ENCODE measurements at regions not wholly inside any gene's neighbourhood (a gene's known extent, or its start where the extent isn't known, plus 50 kb on each side); places are given as distances from the start of the nearest gene placed in this dataset.

DNA sequence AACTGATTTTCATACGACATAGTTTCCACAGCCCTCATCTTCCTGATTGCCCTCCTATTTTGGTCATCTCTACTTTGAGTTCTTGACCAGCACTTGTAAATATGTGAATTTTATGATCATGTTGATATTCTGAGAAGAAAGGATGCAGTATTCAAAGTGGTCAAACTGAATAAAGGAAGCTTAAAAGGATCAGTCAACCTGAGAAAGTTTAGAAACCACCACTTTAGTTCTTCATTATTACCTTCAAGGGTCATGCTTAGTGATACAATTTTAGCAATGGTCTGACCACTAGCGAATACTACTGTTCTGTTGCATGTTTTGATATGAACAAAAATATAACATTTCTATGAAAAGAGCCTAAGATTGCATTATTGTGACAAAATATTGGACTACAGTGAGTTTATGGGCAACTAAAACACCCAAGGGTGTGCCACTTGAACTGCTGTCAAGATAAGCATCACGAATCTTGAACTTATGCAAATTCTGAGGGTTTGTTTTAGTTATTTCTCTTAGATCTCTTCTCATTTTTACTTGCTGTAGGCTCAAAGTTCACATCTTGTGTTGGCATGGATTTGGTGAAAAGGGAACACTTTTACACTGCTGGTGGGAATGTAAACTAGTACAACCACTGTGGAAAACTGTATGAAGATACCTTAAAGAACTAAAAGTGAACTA is 247.7 kb downstream of the IPMK start:
- TF ChIP-seq GLIS3 (CRISPR knock-in tag; IDR thresholded peaks at IDR 0.05) (no peak), OSR1 (CRISPR knock-in tag; IDR thresholded peaks at IDR 0.05) (no peak), RARB (CRISPR knock-in tag; IDR thresholded peaks at IDR 0.05) (no peak), SNAI2 (CRISPR knock-in tag; IDR thresholded peaks at IDR 0.05) (no peak), PPARA (CRISPR knock-in tag; IDR thresholded peaks at IDR 0.05; ENCODE audit: borderline replicate concordance) (no peak)
- TF ChIP-seq, protein P1, sequence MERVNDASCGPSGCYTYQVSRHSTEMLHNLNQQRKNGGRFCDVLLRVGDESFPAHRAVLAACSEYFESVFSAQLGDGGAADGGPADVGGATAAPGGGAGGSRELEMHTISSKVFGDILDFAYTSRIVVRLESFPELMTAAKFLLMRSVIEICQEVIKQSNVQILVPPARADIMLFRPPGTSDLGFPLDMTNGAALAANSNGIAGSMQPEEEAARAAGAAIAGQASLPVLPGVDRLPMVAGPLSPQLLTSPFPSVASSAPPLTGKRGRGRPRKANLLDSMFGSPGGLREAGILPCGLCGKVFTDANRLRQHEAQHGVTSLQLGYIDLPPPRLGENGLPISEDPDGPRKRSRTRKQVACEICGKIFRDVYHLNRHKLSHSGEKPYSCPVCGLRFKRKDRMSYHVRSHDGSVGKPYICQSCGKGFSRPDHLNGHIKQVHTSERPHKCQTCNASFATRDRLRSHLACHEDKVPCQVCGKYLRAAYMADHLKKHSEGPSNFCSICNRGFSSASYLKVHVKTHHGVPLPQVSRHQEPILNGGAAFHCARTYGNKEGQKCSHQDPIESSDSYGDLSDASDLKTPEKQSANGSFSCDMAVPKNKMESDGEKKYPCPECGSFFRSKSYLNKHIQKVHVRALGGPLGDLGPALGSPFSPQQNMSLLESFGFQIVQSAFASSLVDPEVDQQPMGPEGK (CRISPR knock-in tag; IDR thresholded peaks at IDR 0.05; ENCODE audit: borderline replicate concordance): no peak
